Mammary epithelial cell (primary cell): ENCODE measurements at regions not wholly inside any gene's neighbourhood (a gene's known extent, or its start where the extent isn't known, plus 50 kb on each side); places are given as distances from the start of the nearest gene placed in this dataset.

ENCODE experiments used
- EZH2 ChIP-seq: IDR thresholded peaks from 2 replicates; pipeline ENCODE4 v1.6.1; 2012; ENCODE audit warnings: low read length, inconsistent platforms, borderline replicate concordance
- TF ChIP-seq, protein P1 (sequence below), 2 donors: IDR thresholded peaks in 1 of 2; conservative IDR thresholded peaks in 1 of 2; 2 replicates each; pipeline ENCODE4 v1.5.1; 2011 to 2012; ENCODE audit warnings: inconsistent platforms in 2 of 2, low read length in 2 of 2, mild to moderate bottlenecking in 2 of 2, control low read depth in 1 of 2, low read depth in 1 of 2; ENCODE audit not compliant: insufficient read depth in 1 of 2; ENCODE audit errors: extremely low read depth in 1 of 2

DNA sequence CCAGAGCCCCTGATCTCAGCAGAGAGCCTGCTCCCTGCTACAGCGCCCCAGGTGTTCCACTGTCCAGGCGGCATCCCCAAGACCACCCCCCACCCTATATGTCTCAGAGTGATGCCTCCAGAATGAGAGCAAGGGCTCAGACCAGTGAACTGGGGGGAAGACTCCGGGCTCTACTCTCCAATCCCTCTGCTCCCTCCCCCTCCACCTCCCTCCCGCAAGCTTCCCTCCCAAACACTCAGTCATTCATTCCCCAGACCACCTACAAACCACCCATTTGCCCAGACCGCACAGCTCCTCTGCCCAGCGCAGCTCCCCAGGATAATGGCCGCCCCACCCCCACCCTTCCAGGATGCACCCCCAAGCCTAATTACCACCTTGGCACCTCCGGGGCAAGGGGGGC is 59.4 kb upstream of the TAC4 start:
- TF ChIP-seq, protein P1, sequence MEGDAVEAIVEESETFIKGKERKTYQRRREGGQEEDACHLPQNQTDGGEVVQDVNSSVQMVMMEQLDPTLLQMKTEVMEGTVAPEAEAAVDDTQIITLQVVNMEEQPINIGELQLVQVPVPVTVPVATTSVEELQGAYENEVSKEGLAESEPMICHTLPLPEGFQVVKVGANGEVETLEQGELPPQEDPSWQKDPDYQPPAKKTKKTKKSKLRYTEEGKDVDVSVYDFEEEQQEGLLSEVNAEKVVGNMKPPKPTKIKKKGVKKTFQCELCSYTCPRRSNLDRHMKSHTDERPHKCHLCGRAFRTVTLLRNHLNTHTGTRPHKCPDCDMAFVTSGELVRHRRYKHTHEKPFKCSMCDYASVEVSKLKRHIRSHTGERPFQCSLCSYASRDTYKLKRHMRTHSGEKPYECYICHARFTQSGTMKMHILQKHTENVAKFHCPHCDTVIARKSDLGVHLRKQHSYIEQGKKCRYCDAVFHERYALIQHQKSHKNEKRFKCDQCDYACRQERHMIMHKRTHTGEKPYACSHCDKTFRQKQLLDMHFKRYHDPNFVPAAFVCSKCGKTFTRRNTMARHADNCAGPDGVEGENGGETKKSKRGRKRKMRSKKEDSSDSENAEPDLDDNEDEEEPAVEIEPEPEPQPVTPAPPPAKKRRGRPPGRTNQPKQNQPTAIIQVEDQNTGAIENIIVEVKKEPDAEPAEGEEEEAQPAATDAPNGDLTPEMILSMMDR (conservative IDR thresholded peaks at IDR 0.05 in 1 of 2, IDR thresholded peaks at IDR 0.05 in 1 of 2; ENCODE audit: extremely low read depth in 1 of 2, insufficient read depth in 1 of 2, low read depth in 1 of 2, low read length in 2 of 2) = no peak
- no peak for TF ChIP-seq EZH2
